ENCODE measurements at regions not wholly inside any gene's neighbourhood (a gene's known extent, or its start where the extent isn't known, plus 50 kb on each side); places are given as distances from the start of the nearest gene placed in this dataset.

GRCh38 chr4:144579411-144580030 lies 66.4 kb upstream of the HHIP start:
- no peak for DNase-seq

GRCh38 chr4:144580430-144580829 lies 65.5 kb upstream of the HHIP start:
- DNase-seq, result no peak

GRCh38 chr4:144582105-144582850 lies 63.7 kb upstream of the HHIP start:
- DNase-seq, result no peak

GRCh38 chr4:144582975-144583374 lies 63.0 kb upstream of the HHIP start:
- DNase-seq, result no peak

- no peak for DNase-seq
Observed at GRCh38 chr4:144583658-144584057, 62.3 kb upstream of the HHIP start.

GRCh38 chr4:144584428-144584827 lies 61.5 kb upstream of the HHIP start:
- DNase-seq, result no peak

- no peak for DNase-seq
Observed at GRCh38 chr4:144589512-144589911, 56.4 kb upstream of the HHIP start.

GRCh38 chr4:144590020-144590419 lies 55.9 kb upstream of the HHIP start:
- DNase-seq, result no peak

- no peak for DNase-seq
Observed at GRCh38 chr4:144591401-144591800, 54.6 kb upstream of the HHIP start.

- no peak for DNase-seq
Observed at GRCh38 chr4:144592264-144592663, 53.7 kb upstream of the HHIP start.

- DNase-seq, result no peak
Observed at GRCh38 chr4:144594471-144594986, 51.4 kb upstream of the HHIP start.

- no peak for DNase-seq
Observed at GRCh38 chr4:144595681-144596080, 50.3 kb upstream of the HHIP start.
